GM19455 (cell line): ENCODE measurements at regions not wholly inside any gene's neighbourhood (a gene's known extent, or its start where the extent isn't known, plus 50 kb on each side); places are given as distances from the start of the nearest gene placed in this dataset.
"Not testable (repeated sequence)": the region's sequence is repeated elsewhere in the genome, so short reads cannot be mapped to it uniquely, and the experiment has no call there.

Source experiments
- ATAC-seq: cut with Tn5 transposase; IDR thresholded peaks from one replicate; pipeline ENCODE4 v1.9.1; 2021; ENCODE audit not compliant: unreplicated experiment

DNA sequence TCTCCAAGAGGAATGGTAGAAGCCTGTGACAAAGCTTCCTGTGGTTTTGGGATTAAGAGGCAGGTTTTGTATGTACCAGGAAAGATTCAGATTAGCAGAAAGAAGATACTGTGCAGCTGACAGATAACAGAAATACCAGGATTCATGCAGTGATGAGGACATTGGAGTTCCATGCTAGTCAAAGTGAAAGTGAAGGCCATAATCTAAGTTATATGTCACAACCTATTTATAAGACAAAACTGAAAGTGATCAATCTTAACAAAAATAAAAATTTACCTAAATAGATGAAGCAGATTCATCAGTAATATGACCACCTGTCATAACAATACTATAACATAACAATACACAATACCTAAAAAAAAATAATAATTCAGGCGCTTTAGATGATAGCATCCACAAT, 1305.2 kb upstream of the PCDH9 start:
- no peak for ATAC-seq

GRCh38 chr13:68527167-68527566, 1297.0 kb upstream of the PCDH9 start:
- ATAC-seq, result not testable (repeated sequence)

DNA sequence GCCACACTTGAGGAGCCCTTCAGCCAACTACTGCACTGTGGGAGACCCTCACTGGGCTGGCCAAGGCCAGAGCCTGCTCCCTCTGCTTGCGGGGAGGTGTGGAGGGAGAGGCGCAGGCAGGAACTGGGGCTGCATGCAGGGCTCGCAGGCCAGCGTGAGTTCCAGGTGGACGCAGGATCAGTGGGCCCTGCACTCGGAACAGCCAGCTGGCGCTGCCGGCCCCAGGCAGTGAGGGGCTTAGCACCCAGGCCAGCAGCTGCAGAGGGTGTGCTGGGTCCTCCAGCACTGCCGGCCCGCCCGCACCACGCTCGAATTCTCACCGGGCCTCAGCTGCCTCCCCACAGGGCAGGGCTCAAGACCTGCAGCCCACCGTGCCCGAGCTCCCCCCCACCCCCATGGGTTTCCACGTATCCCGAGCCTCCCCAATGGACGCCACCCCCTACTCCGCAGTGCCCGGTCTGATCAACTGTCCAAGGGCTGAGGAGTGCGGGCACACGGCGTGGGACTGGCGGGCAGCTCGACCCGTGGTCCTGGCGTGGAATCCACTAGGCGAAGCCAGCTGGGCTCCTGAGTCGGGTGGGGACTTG, 1293.8 kb upstream of the PCDH9 start:
- no peak for ATAC-seq

- no peak for ATAC-seq
Observed at GRCh38 chr13:68522184-68522583, 1292.0 kb upstream of the PCDH9 start.

DNA sequence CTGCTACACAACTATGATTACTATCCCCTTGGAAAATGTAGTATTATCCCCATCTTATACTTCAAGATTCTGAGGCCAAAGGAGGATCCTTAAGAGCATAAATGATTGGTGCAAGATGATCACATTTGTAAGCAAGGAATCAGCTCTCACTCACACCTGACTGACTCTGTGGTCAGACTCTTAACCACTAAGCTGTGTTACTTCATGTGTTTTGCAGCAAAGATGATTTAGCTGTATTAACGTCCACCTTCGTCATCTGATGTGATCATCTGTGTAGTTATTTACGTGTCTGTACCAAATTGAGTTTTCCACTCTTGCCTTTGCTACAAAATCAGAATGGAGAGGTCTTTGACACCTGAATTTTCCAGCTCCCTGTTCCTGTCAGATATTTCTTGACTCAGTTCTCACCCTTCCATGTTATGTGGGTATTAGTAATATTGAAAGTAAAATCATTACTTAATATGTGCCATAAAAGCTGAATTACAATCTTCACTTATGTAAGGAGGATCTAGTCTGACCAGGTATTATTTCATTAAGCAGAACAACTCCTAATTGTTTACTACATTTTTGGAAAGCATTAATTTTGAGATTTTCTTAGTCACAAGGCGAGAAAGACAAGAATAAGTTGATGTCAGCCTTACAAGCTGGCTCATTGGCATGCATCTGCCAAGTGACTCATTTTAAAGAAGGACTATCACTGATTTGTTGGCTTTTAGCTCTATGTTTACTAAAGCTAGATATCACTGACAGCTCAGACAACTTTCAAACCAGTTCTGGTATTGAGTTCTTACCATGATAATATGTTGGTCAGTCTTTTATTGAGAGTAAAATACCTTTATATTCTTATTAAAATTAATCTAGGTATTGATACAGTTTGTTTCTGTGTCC, 1279.8 kb upstream of the PCDH9 start:
- no peak for ATAC-seq

GRCh38 chr13:68506888-68507551, 1276.9 kb upstream of the PCDH9 start:
- ATAC-seq, result no peak

- no peak for ATAC-seq
Observed at GRCh38 chr13:68490594-68490993, 1260.5 kb upstream of the PCDH9 start.

- ATAC-seq, result no peak
Observed at GRCh38 chr13:68481130-68481529, 1251.0 kb upstream of the PCDH9 start.

- no peak for ATAC-seq
Observed at GRCh38 chr13:68473834-68474326, 1243.7 kb upstream of the PCDH9 start.

- no peak for ATAC-seq
Observed at GRCh38 chr13:68467160-68467559, 1237.0 kb upstream of the PCDH9 start.

DNA sequence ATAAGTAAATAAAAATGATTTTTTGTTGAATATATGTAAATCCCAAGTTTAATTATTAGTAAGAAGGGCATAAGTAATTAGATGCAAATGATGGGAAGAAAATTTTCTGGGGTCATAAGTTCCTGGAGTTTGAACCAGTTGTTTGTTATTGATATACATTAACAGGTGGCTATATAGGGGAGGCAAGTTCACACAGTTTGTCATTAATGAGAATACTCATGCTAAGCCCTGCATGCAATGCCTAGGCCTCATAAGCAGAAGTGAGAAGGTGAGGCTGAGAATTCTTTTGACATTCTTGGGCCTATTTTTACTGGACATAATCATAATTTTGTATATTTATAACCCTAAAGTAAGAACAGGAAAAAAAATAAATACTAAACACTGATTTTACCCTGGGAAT, 1210.7 kb upstream of the PCDH9 start:
- no peak for ATAC-seq

DNA sequence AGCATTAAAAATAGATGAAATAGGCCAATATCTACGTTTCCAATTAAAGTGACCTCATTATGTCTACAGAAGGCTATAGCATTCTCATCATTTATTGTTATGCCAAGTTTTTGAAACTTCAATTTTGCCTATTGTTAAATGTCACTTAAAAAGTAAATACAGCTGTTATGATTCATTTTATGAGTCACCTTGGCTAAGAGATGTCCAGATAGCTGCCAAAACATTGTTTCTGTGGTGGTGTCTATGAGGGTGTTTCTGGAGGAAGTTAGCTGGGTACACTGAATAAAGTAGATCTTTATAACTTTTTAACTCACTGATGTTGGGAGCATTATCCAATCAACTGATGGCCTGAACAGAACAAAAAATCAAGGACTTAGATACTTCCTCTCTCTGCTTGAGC, 1209.7 kb upstream of the PCDH9 start:
- ATAC-seq, result no peak

GRCh38 chr13:68428292-68428691, 1198.2 kb upstream of the PCDH9 start:
- no peak for ATAC-seq

GRCh38 chr13:68417801-68418200, 1187.7 kb upstream of the PCDH9 start:
- no peak for ATAC-seq

DNA sequence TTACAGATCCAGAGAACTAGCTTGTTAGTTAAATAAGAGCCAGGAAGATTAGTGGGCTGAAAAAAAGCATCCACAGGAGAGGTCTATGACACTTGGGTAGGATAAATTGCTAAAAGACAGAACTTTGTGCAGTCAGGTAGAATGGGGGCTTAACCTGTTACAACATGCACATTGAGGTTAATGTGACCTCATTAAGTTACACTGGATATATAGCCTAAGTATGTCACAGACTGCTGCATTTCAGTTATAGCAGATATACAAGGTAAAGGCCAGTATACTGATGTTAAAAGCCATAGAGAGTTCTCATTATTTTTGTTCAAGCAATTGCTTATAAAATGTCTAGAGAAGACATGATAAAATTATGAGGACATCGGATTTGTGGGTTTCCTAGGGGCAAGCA, 1179.9 kb upstream of the PCDH9 start:
- ATAC-seq, result no peak

DNA sequence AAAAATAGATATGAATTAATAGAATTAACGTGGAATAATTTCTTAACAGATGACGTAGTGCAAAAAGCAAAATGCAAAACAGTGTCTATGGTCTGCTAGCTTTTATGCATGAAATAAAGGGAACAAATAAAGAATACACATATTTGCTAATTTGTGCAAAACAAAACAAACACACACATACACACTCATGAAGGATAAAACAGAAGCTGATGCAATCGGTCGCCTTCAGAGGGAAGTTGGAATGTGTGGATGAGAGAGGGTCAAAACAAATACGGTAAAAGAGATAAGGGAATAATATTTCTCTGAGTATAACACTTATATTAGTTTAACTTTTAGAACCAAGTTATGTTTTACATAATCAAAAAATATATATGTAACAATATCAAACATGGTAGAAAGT, 1160.9 kb upstream of the PCDH9 start:
- no peak for ATAC-seq

GRCh38 chr13:68386808-68387207, 1156.7 kb upstream of the PCDH9 start:
- ATAC-seq, result no peak

- no peak for ATAC-seq
Observed at GRCh38 chr13:68380041-68380973, 1150.2 kb upstream of the PCDH9 start.

GRCh38 chr13:68378294-68378693, 1148.2 kb upstream of the PCDH9 start:
- no peak for ATAC-seq

GRCh38 chr13:68375004-68375403, 1144.9 kb upstream of the PCDH9 start:
- no peak for ATAC-seq

- no peak for ATAC-seq
Observed at GRCh38 chr13:68369739-68370138, 1139.6 kb upstream of the PCDH9 start.
